IMR-90 (cell line): ENCODE measurements at regions not wholly inside any gene's neighbourhood (a gene's known extent, or its start where the extent isn't known, plus 50 kb on each side); places are given as distances from the start of the nearest gene placed in this dataset.

ENCODE experiments used
- ATAC-seq: fragments of 200-7000 bp; cut with Tn5 transposase; 2 replicates; pipeline ENCODE4 v1.9.1; 2020; ENCODE audit warnings: low read depth, mild to moderate bottlenecking, moderate library complexity
- BruUV-seq: library from RNA; stranded (reverse); fragments of 400-500 nt; replicated peaks from 2 replicates; lab custom pipeline; 2021; lab: Mats Ljungman, UMichigan
- CTCF ChIA-PET: fragments of 300-600 bp; formaldehyde crosslinking; extraction: SDS; loops from one replicate; lab custom pipeline; 2021; ENCODE audit warnings: antibody characterized with exemption; lab: Yijun Ruan, JAX
- POLR2A ChIA-PET: fragments of 300-600 bp; sonication (Branson Sonifier 250); formaldehyde crosslinking; loops from one replicate; lab custom pipeline; 2022; ENCODE audit warnings: antibody characterized with exemption; ENCODE audit not compliant: unreplicated experiment; lab: Charles Lee
- DNase-seq: peaks from one replicate; pipeline ENCODE4 v3.0.0; 2013
- H2AFZ ChIP-seq: replicated peaks from 2 replicates; pipeline ENCODE3; 2013; ENCODE audit warnings: low read length, mild to moderate bottlenecking; ENCODE audit not compliant: poor library complexity
- H2AK5ac ChIP-seq: 2 replicates; pipeline ENCODE4 v1.6.1; 2013; ENCODE audit warnings: low read depth, low read length, inconsistent platforms
- H2AK9ac ChIP-seq: replicated peaks from 2 replicates; pipeline ENCODE3; 2013; ENCODE audit warnings: mild to moderate bottlenecking, low read depth, low read length, moderate library complexity; ENCODE audit not compliant: poor library complexity
- H2BK120ac ChIP-seq: 2 replicates; pipeline ENCODE4 v1.6.1; 2013; ENCODE audit warnings: low read depth, low read length, inconsistent platforms
- H2BK15ac ChIP-seq: 3 replicates; pipeline ENCODE4 v1.6.1; 2013; ENCODE audit warnings: low read depth, low read length, inconsistent platforms
- H2BK20ac ChIP-seq: 2 replicates; pipeline ENCODE4 v1.6.1; 2013; ENCODE audit warnings: low read depth, mild to moderate bottlenecking, inconsistent platforms, low read length, moderate library complexity
- H2BK5ac ChIP-seq: 2 replicates; pipeline ENCODE4 v1.6.1; 2013; ENCODE audit warnings: mild to moderate bottlenecking, low read depth, low read length, inconsistent platforms; ENCODE audit not compliant: poor library complexity, severe bottlenecking
- H3K14ac ChIP-seq: replicated peaks from 2 replicates; pipeline ENCODE4 v1.6.1; 2013; ENCODE audit warnings: low read depth, low read length, inconsistent platforms
- H3K18ac ChIP-seq: 2 replicates; pipeline ENCODE4 v1.6.1; 2013; ENCODE audit warnings: low read depth, low read length, control low read depth
- H3K23ac ChIP-seq: 2 replicates; pipeline ENCODE4 v1.6.1; 2013; ENCODE audit warnings: low read depth, low read length, inconsistent platforms
- H3K27ac ChIP-seq: 2 replicates; pipeline ENCODE4 v1.5.1; 2013; ENCODE audit warnings: mild to moderate bottlenecking, control low read depth, low read length; ENCODE audit not compliant: insufficient read depth
- H3K27me3 ChIP-seq: 2 replicates; pipeline ENCODE4 v1.6.1; 2013; ENCODE audit warnings: low read length; ENCODE audit not compliant: control insufficient read depth, insufficient read depth
- H3K36me3 ChIP-seq: 2 replicates; pipeline ENCODE4 v1.6.1; 2013; ENCODE audit warnings: low read length, mixed read lengths; ENCODE audit not compliant: control insufficient read depth, insufficient read depth
- H3K4ac ChIP-seq: 2 replicates; pipeline ENCODE4 v1.6.1; 2013; ENCODE audit warnings: low read depth, low read length, inconsistent platforms
- H3K4me1 ChIP-seq: 2 replicates; pipeline ENCODE4 v1.6.1; 2013; ENCODE audit warnings: low read length, mixed read lengths; ENCODE audit not compliant: control insufficient read depth, insufficient read depth
- H3K4me2 ChIP-seq: 2 replicates; pipeline ENCODE4 v1.6.1; 2013; ENCODE audit warnings: low read depth, mild to moderate bottlenecking, control low read depth, low read length, moderate library complexity
- H3K4me3 ChIP-seq: 2 replicates; pipeline ENCODE4 v1.5.1; 2013; ENCODE audit warnings: low read depth, mild to moderate bottlenecking, control low read depth, low read length, moderate library complexity; ENCODE audit not compliant: insufficient read depth
- H3K56ac ChIP-seq: 2 replicates; pipeline ENCODE4 v1.6.1; 2013; ENCODE audit warnings: low read length, inconsistent platforms; ENCODE audit not compliant: insufficient read depth; ENCODE audit errors: extremely low read depth
- H3K79me1 ChIP-seq, 2 experiments: 2 replicates each; pipeline ENCODE4 v1.6.1; 2013; ENCODE audit warnings: low read length in 2 of 2, inconsistent platforms in 1 of 2, low read depth in 1 of 2
- H3K9ac ChIP-seq: 2 replicates; pipeline ENCODE4 v1.6.1; 2013; ENCODE audit warnings: low read depth, low read length, control low read depth
- H3K9me1 ChIP-seq: 2 replicates; pipeline ENCODE4 v1.6.1; 2013; ENCODE audit warnings: low read length, inconsistent platforms; ENCODE audit not compliant: insufficient read depth
- H3K9me3 ChIP-seq: 2 replicates; pipeline ENCODE4 v1.6.1; 2013; ENCODE audit warnings: low read length; ENCODE audit not compliant: control insufficient read depth, insufficient read depth
- H4K20me1 ChIP-seq: 2 replicates; pipeline ENCODE4 v1.6.1; 2013; ENCODE audit warnings: low read length, inconsistent platforms; ENCODE audit not compliant: insufficient read depth
- H4K5ac ChIP-seq: 2 replicates; pipeline ENCODE4 v1.6.1; 2013; ENCODE audit warnings: mild to moderate bottlenecking, low read depth, low read length, control low read depth
- H4K8ac ChIP-seq, 2 experiments: 2 replicates each; pipeline ENCODE4 v1.6.1; 2013; ENCODE audit warnings: low read depth in 2 of 2, low read length in 2 of 2, control low read depth in 1 of 2, inconsistent platforms in 1 of 2
- H4K91ac ChIP-seq: 2 replicates; pipeline ENCODE4 v1.6.1; 2013; ENCODE audit warnings: low read depth, low read length, inconsistent platforms; ENCODE audit not compliant: insufficient read depth
- CEBPB ChIP-seq: IDR thresholded peaks from 2 replicates; pipeline ENCODE4 v1.6.1; 2012; ENCODE audit warnings: low read depth, low read length, improper control_type of control experiment
- CHD1 ChIP-seq: IDR thresholded peaks from 2 replicates; pipeline ENCODE4 v1.6.1; 2012; ENCODE audit warnings: low read depth, low read length, improper control_type of control experiment
- RAD21 ChIP-seq: IDR thresholded peaks from 2 replicates; pipeline ENCODE4 v1.6.1; 2012; ENCODE audit warnings: low read length, improper control_type of control experiment
- SMC3 ChIP-seq: fragments of 150-350 bp; IDR thresholded peaks from 2 replicates; pipeline ENCODE4 v1.6.1; 2016; ENCODE audit warnings: low read depth, mild to moderate bottlenecking, antibody characterized with exemption, low read length, moderate library complexity
- WGBS, 2 experiments: methylation state at CpG; one replicate each; pipeline versions ENCODE4 v1.1.5 to v1.1.7; 2013; ENCODE audit warnings: missing lambda C conversion rate in 2 of 2; ENCODE audit not compliant: insufficient read length in 1 of 2; ENCODE audit errors: extremely low coverage in 2 of 2; 5-methylcytosine and 5-hydroxymethylcytosine counted together
- dilution Hi-C: fragments of 300-500 bp; cut with HindIII; formaldehyde crosslinking; loops from one replicate; pipeline ENCODE4 v1.14.3; 2018; ENCODE audit warnings: low sequenced_read_pairs; ENCODE audit not compliant: unreplicated experiment
- in situ Hi-C: fragments of 300-500 bp; cut with MboI; formaldehyde crosslinking; loops from 3 replicates; pipeline ENCODE4 v1.14.3; 2019; ENCODE audit warnings: low sequenced_read_pairs, inconsistent platforms, mixed read lengths
- intact Hi-C: fragments of 100-400 bp; cut with micrococcal nuclease; formaldehyde crosslinking; loops from 2 replicates; pipeline ENCODE4 v1.10.0; 2022
- TF ChIP-seq, protein P1 (sequence below): fragments of 150-350 bp; IDR thresholded peaks from 2 replicates; pipeline ENCODE4 v1.6.1; 2017; ENCODE audit warnings: mild to moderate bottlenecking, antibody characterized with exemption, low read length, low read depth
- TF ChIP-seq, protein P2 (sequence below): conservative IDR thresholded peaks from 2 replicates; pipeline ENCODE4 v1.5.1; 2012; ENCODE audit warnings: mild to moderate bottlenecking, low read depth, low read length, improper control_type of control experiment

DNA sequence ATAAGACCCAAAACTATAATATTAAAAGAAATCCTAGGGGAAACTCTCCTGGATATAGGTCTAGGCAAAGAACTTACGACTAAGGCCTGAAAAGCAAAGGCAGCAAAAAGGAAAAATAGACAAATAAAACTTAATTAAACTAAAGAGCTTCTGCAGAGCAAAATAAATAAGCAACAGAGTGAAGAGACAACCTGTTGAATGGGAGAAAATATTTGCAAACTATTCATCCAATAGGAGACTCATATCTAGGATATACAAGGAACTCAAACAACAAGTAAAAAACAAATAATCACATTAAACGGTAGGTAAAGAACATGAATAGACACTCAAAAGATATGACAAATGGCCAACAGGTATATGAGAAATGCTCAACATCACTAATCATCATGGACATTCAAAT, 318.6 kb downstream of the CSNK1G3 start:
- Histone ChIP-seq H4K5ac (no peak overlapping the region), H3K14ac (no peak overlapping the region), H2BK15ac (no peak overlapping the region), H2BK5ac (no peak overlapping the region), H3K79me1 (no peaks in the 10 kb centered on the region), H3K27me3 (no peaks in the 10 kb centered on the region), H2BK20ac (no peak overlapping the region), H3K23ac (no peak overlapping the region), H3K4me2 (no peak overlapping the region), H3K4ac (no peak overlapping the region), H2AK9ac (no peak overlapping the region), H4K91ac (no peak overlapping the region), H4K20me1 (no peaks in the 10 kb centered on the region), H3K56ac (no peak overlapping the region), H3K27ac (no peak overlapping the region), H2AFZ (no peak overlapping the region), H3K18ac (no peak overlapping the region), H3K36me3 (no peaks in the 10 kb centered on the region), H3K9me1 (no peaks in the 10 kb centered on the region), H4K8ac (no peak overlapping the region), H3K9me3 (no peaks in the 10 kb centered on the region), H3K9ac (no peak overlapping the region), H2AK5ac (no peak overlapping the region), H3K4me3 (no peak overlapping the region), H3K4me1 (no peaks in the 10 kb centered on the region), H2BK120ac (no peak overlapping the region)
- no peak for DNase-seq
- intact Hi-C loops (no loop called here), dilution Hi-C loops (no loop called here), in situ Hi-C loops (no loop called here)
- ChIA-PET CTCF (no interaction called here), POLR2A (no interaction called here)
- BruUV-seq, result no TSS peak
- WGBS, 2 experiments, result no CpG with 5 or more reads among the region's 2 CpGs
- no peak for TF ChIP-seq SMC3
- no peak for TF ChIP-seq RAD21
- TF ChIP-seq, protein P1, sequence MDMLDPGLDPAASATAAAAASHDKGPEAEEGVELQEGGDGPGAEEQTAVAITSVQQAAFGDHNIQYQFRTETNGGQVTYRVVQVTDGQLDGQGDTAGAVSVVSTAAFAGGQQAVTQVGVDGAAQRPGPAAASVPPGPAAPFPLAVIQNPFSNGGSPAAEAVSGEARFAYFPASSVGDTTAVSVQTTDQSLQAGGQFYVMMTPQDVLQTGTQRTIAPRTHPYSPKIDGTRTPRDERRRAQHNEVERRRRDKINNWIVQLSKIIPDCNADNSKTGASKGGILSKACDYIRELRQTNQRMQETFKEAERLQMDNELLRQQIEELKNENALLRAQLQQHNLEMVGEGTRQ, result no peak
- TF ChIP-seq CEBPB, result no peak
- TF ChIP-seq CHD1, result no peak
- TF ChIP-seq, protein P2, sequence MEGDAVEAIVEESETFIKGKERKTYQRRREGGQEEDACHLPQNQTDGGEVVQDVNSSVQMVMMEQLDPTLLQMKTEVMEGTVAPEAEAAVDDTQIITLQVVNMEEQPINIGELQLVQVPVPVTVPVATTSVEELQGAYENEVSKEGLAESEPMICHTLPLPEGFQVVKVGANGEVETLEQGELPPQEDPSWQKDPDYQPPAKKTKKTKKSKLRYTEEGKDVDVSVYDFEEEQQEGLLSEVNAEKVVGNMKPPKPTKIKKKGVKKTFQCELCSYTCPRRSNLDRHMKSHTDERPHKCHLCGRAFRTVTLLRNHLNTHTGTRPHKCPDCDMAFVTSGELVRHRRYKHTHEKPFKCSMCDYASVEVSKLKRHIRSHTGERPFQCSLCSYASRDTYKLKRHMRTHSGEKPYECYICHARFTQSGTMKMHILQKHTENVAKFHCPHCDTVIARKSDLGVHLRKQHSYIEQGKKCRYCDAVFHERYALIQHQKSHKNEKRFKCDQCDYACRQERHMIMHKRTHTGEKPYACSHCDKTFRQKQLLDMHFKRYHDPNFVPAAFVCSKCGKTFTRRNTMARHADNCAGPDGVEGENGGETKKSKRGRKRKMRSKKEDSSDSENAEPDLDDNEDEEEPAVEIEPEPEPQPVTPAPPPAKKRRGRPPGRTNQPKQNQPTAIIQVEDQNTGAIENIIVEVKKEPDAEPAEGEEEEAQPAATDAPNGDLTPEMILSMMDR, result no peak
- ATAC-seq, result no peak
